ENCODE measurements at regions not wholly inside any gene's neighbourhood (a gene's known extent, or its start where the extent isn't known, plus 50 kb on each side); places are given as distances from the start of the nearest gene placed in this dataset.

- POLR2A ChIA-PET: no interaction called here
- no peak for TF ChIP-seq CTCF (IDR thresholded peaks at IDR 0.05; ENCODE audit: insufficient read depth, low read length, missing control alignments)
- DNase-seq (ENCODE audit: low read depth, low spot score): no peak
- CTCF ChIA-PET: interaction anchor here (1.7 kb wide), 1 partner anchor 9 kb away, joined by 7 read pairs; no protein-coding TSS in a partner anchor
- H3K4me3 ChIP-seq (ENCODE audit: low read depth, low read length): no peak overlapping the region
Observed at GRCh38 chr6:132209351-132209750, 191.9 kb downstream of the MOXD1 start.

- ChIA-PET POLR2A (no interaction called here), CTCF (interaction anchor here (1.5 to 1.7 kb wide), 3 partner anchors 10 to 72 kb away, joined by 3 to 7 read pairs (median 4); no protein-coding TSS in a partner anchor)
- TF ChIP-seq CTCF (IDR thresholded peaks at IDR 0.05; ENCODE audit: insufficient read depth, low read length, missing control alignments): no peak
- no peak for DNase-seq (ENCODE audit: low read depth, low spot score)
- H3K4me3 ChIP-seq (ENCODE audit: low read depth, low read length): no peak overlapping the region
Observed at GRCh38 chr6:132207991-132208390, 193.3 kb downstream of the MOXD1 start.

GRCh38 chr6:132205946-132206345 is 195.3 kb downstream of the MOXD1 start:
- no peak overlapping the region for H3K4me3 ChIP-seq (ENCODE audit: low read depth, low read length)
- POLR2A ChIA-PET: interaction anchor here (1.2 kb wide), 1 partner anchor 255 kb away, joined by 4 read pairs; the partner anchor contains the start of gene CCN2
- CTCF ChIA-PET: interaction anchor here (1.2 to 2.7 kb wide), 2 partner anchors 12 to 281 kb away, joined by 5 to 16 read pairs; no protein-coding TSS in a partner anchor
- no peak for DNase-seq (ENCODE audit: low read depth, low spot score)
- no peak for TF ChIP-seq CTCF (IDR thresholded peaks at IDR 0.05; ENCODE audit: insufficient read depth, low read length, missing control alignments)

- CTCF ChIA-PET: interaction anchor here (1.2 to 2.7 kb wide), 3 partner anchors 14 to 280 kb away, joined by 4 to 16 read pairs (median 5); no protein-coding TSS in a partner anchor
- no peak for TF ChIP-seq CTCF (IDR thresholded peaks at IDR 0.05; ENCODE audit: insufficient read depth, low read length, missing control alignments)
- DNase-seq (ENCODE audit: low read depth, low spot score): no peak
- POLR2A ChIA-PET: interaction anchor here (1.3 kb wide), 1 partner anchor 253 kb away, joined by 3 read pairs; the partner anchor contains the start of gene CCN2
- no peak overlapping the region for H3K4me3 ChIP-seq (ENCODE audit: low read depth, low read length)
Observed at GRCh38 chr6:132204591-132204990, 196.7 kb downstream of the MOXD1 start.

- TF ChIP-seq CTCF (IDR thresholded peaks at IDR 0.05; ENCODE audit: insufficient read depth, low read length, missing control alignments): no peak
- no peak overlapping the region for H3K4me3 ChIP-seq (ENCODE audit: low read depth, low read length)
- DNase-seq (ENCODE audit: low read depth, low spot score): peak; percentile 74
- CTCF ChIA-PET: interaction anchor here (1.0 to 1.6 kb wide), 4 partner anchors 16 to 288 kb away, joined by 3 to 7 read pairs (median 4); partner anchors contain the start of gene CCN2
- POLR2A ChIA-PET: interaction anchor here (0.6 to 1.1 kb wide), 2 partner anchors 251 to 255 kb away, joined by 3 to 9 read pairs; partner anchors contain the start of gene CCN2
Observed at GRCh38 chr6:132202574-132202973, 198.7 kb downstream of the MOXD1 start.

GRCh38 chr6:132199343-132199742 is 201.9 kb downstream of the MOXD1 start:
- POLR2A ChIA-PET: interaction anchor here (1.0 to 2.4 kb wide), 3 partner anchors 145 to 250 kb away, joined by 4 to 21 read pairs (median 4); partner anchors contain the start of gene CCN2
- H3K4me3 ChIP-seq (ENCODE audit: low read depth, low read length): no peak overlapping the region
- CTCF ChIA-PET: interaction anchor here (1.1 to 3.6 kb wide), 4 partner anchors 19 to 276 kb away, joined by 3 to 20 read pairs (median 6); no protein-coding TSS in a partner anchor
- no peak for TF ChIP-seq CTCF (IDR thresholded peaks at IDR 0.05; ENCODE audit: insufficient read depth, low read length, missing control alignments)
- no peak for DNase-seq (ENCODE audit: low read depth, low spot score)

All from AG04449 (cell line).